Cardiac septum (tissue), 1 donor: ENCODE measurements at regions not wholly inside any gene's neighbourhood (a gene's known extent, or its start where the extent isn't known, plus 50 kb on each side); places are given as distances from the start of the nearest gene placed in this dataset.

Experiments used
- DNase-seq: peaks from one replicate; pipeline ENCODE4 v3.0.0-alpha.2; 2020; ENCODE audit warnings: low spot score
- intact Hi-C: fragments of 100-400 bp; cut with DNase I; formaldehyde crosslinking; loops from one replicate; pipeline ENCODE4 v1.14.0; 2022
- donor health status: DM: no; HTN: no; CAD: no.

GRCh38 chr9:20207176-20207575, 415.1 kb downstream of the MLLT3 start:
- intact Hi-C loops, result no loop called here
- no peak for DNase-seq

- intact Hi-C loops, result no loop called here
- DNase-seq, result no peak
These were observed 416.5 kb downstream of the MLLT3 start for GRCh38 chr9:20205821-20206220.

- intact Hi-C loops, result no loop called here
- no peak for DNase-seq
These were observed 412.2 kb upstream of the SLC24A2 start for GRCh38 chr9:20200991-20201431.

GRCh38 chr9:20200581-20200980, 411.7 kb upstream of the SLC24A2 start:
- intact Hi-C loops, result no loop called here
- DNase-seq, result no peak

- no peak for DNase-seq
- intact Hi-C loops, result no loop called here
These were observed 410.3 kb upstream of the SLC24A2 start for GRCh38 chr9:20199111-20199510.

- intact Hi-C loops, result no loop called here
- DNase-seq, result no peak
These were observed 409.3 kb upstream of the SLC24A2 start for GRCh38 chr9:20197976-20198685.

- intact Hi-C loops, result no loop called here
- DNase-seq, result no peak
These were observed 402.5 kb upstream of the SLC24A2 start for GRCh38 chr9:20191228-20191840.

- no peak for DNase-seq
- intact Hi-C loops, result no loop called here
These were observed 401.0 kb upstream of the SLC24A2 start for GRCh38 chr9:20189871-20190270.

- intact Hi-C loops, result no loop called here
- DNase-seq, result no peak
These were observed 400.0 kb upstream of the SLC24A2 start for GRCh38 chr9:20188616-20189369.

GRCh38 chr9:20187318-20187717, 398.5 kb upstream of the SLC24A2 start:
- intact Hi-C loops, result no loop called here
- no peak for DNase-seq

- intact Hi-C loops, result no loop called here
- DNase-seq, result no peak
These were observed 398.0 kb upstream of the SLC24A2 start for GRCh38 chr9:20186823-20187222.

- no peak for DNase-seq
- intact Hi-C loops, result no loop called here
These were observed 397.4 kb upstream of the SLC24A2 start for GRCh38 chr9:20186231-20186630.

- no peak for DNase-seq
- intact Hi-C loops, result no loop called here
These were observed 395.7 kb upstream of the SLC24A2 start for GRCh38 chr9:20184541-20184940.

- DNase-seq, result no peak
- intact Hi-C loops, result no loop called here
These were observed 389.8 kb upstream of the SLC24A2 start for GRCh38 chr9:20178679-20179078.

- no peak for DNase-seq
- intact Hi-C loops, result no loop called here
These were observed 389.4 kb upstream of the SLC24A2 start for GRCh38 chr9:20178197-20178596.

GRCh38 chr9:20170122-20170521, 381.3 kb upstream of the SLC24A2 start:
- DNase-seq, result no peak
- intact Hi-C loops, result no loop called here

- intact Hi-C loops, result no loop called here
- no peak for DNase-seq
These were observed 363.4 kb upstream of the SLC24A2 start for GRCh38 chr9:20152151-20152725.

GRCh38 chr9:20148416-20148815, 359.6 kb upstream of the SLC24A2 start:
- intact Hi-C loops, result no loop called here

GRCh38 chr9:20144197-20144596, 355.4 kb upstream of the SLC24A2 start:
- intact Hi-C loops, result no loop called here
- no peak for DNase-seq

More at GRCh38 chr9:20148416-20148815, 359.6 kb upstream of the SLC24A2 start:
- no peak for DNase-seq

- intact Hi-C loops, result no loop called here
These were observed 351.0 kb upstream of the SLC24A2 start for GRCh38 chr9:20139763-20140290.

More at GRCh38 chr9:20139763-20140290, 351.0 kb upstream of the SLC24A2 start:
- no peak for DNase-seq
